ENCODE measurements at regions not wholly inside any gene's neighbourhood (a gene's known extent, or its start where the extent isn't known, plus 50 kb on each side); places are given as distances from the start of the nearest gene placed in this dataset.

DNA sequence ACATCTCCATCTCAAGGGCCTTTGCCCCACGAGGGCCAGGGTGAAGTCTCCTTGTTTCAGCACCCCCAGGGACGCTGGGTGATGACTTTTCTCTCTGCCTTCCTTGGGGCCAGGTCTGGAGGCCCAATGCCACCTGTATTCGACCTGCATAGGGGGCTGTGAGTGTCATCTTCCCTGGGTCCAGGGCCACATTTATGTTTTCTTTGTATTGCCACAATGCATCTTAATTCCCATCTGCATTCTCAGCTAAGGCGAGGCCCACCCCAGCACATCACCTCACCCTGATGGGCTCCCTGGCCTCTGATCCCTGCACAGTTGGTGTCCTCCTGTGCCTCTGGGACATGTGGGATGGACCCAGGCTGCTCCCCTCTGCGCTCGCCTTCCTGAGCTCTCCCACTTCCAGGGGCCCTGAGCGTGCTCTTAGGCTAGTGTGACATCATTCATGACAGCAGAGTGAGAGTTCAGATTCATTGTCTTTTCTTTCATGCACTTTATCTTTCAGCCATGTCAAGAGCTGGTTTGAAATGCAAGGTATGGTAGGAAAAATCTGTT lies 122.0 kb upstream of the COPS8 start:
- peaks cover 20% of the 10 kb centered on the region for H3K4me1 ChIP-seq (ENCODE audit: control insufficient read depth, low read depth, low read length)
- H3K27me3 ChIP-seq (ENCODE audit: control insufficient read depth, insufficient read depth, low read length) = peaks cover 3% of the 10 kb centered on the region
- H3K9me3 ChIP-seq (ENCODE audit: control insufficient read depth, low read depth, low read length) = no peaks in the 10 kb centered on the region

DNA sequence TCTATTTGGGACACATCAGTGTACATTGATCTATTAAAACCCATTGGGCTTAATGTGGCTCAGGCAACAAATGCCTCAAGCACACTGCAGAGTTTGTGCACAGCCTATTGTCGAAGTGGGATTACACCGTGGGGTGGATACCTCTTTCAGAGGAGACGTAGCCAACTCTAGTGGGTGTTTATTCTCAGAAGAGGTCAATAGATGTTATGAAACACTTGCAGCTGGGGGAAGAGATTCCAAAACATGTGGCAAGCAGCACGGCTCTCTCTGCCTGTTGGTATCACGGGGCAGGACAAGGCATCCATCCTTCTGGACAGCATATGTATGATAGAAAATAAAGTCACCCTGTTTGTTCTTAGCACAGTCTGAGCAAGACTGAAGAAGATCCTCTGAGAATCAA lies 121.4 kb upstream of the COPS8 start:
- Histone ChIP-seq H3K27ac (ENCODE audit: low read length) (no peak overlapping the region), H3K4me1 (ENCODE audit: control insufficient read depth, low read depth, low read length) (peaks cover 20% of the 10 kb centered on the region), H3K9ac (ENCODE audit: low read length) (no peak overlapping the region)

More for the DNA sequence above, 122.0 kb upstream of the COPS8 start:
- Histone ChIP-seq H3K27ac (ENCODE audit: low read length) (no peak overlapping the region), H3K4me3 (ENCODE audit: low read length) (no peak overlapping the region), H3K9ac (ENCODE audit: low read length) (no peak overlapping the region), H3K36me3 (ENCODE audit: control insufficient read depth, low read depth, low read length) (no peaks in the 10 kb centered on the region)

DNA sequence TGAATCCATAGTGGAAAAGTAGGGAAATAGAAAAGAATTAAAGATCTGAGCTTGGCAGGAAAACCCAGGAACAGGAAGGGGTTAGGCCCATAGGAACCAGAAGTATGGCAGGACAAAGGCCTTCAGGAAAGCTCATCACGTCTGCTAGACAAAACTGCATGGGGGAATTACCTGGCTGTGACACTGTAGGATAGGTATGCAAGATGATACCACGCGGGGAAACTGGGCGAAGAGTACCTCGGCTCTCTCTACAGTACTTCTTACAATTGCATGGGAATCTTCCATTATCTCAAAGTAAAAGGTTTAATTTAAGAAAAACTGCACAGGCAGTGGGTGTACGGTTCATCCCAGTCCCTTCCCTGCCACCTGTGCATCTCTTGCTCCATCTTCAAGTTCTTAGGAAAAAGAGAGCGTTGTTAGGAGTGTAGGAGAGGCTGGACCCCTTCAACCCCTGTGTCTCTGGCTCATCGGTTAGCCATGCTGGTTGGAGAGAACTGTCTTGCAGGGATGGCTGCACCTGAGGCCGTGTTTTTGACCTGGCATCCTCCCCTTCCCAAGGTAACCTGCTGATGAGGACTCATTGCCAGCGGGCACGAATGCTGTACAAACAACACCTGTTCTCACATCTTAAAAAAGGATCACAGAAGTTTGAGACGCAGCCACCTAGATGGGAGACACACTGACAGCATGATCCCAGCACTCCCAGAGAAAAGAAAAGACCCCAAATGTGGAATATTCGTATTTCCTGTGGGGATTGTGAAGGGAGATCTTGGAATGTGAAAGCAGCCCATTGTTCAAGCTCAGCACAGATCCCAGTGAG lies 120.5 kb upstream of the COPS8 start:
- Histone ChIP-seq H3K9me3 (ENCODE audit: control insufficient read depth, low read depth, low read length) (no peaks in the 10 kb centered on the region), H3K36me3 (ENCODE audit: control insufficient read depth, low read depth, low read length) (no peaks in the 10 kb centered on the region), H3K4me3 (ENCODE audit: low read length) (no peak overlapping the region), H3K27me3 (ENCODE audit: control insufficient read depth, insufficient read depth, low read length) (peaks cover 3% of the 10 kb centered on the region), H3K9ac (ENCODE audit: low read length) (no peak overlapping the region), H3K27ac (ENCODE audit: low read length) (no peak overlapping the region), H3K4me1 (ENCODE audit: control insufficient read depth, low read depth, low read length) (peaks cover 20% of the 10 kb centered on the region)

More for the DNA sequence above, 121.4 kb upstream of the COPS8 start:
- Histone ChIP-seq H3K36me3 (ENCODE audit: control insufficient read depth, low read depth, low read length) (no peaks in the 10 kb centered on the region), H3K27me3 (ENCODE audit: control insufficient read depth, insufficient read depth, low read length) (peaks cover 3% of the 10 kb centered on the region), H3K4me3 (ENCODE audit: low read length) (no peak overlapping the region), H3K9me3 (ENCODE audit: control insufficient read depth, low read depth, low read length) (no peaks in the 10 kb centered on the region)

DNA sequence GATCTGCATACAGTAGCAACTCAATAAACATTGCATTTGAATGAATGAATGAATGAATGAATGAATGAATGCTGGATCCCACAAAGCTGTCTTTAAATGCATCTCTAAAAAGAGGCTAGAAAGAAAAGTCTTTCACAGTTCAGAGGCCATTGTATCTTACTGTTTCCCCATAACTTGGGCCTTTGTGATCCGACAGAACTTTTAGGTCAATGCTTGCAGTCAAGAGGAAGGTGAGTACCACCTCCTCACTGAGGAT lies 119.9 kb upstream of the COPS8 start:
- Histone ChIP-seq H3K27ac (ENCODE audit: low read length) (no peak overlapping the region), H3K4me1 (ENCODE audit: control insufficient read depth, low read depth, low read length) (peaks cover 20% of the 10 kb centered on the region), H3K4me3 (ENCODE audit: low read length) (no peak overlapping the region), H3K27me3 (ENCODE audit: control insufficient read depth, insufficient read depth, low read length) (peaks cover 3% of the 10 kb centered on the region), H3K9ac (ENCODE audit: low read length) (no peak overlapping the region), H3K36me3 (ENCODE audit: control insufficient read depth, low read depth, low read length) (no peaks in the 10 kb centered on the region), H3K9me3 (ENCODE audit: control insufficient read depth, low read depth, low read length) (no peaks in the 10 kb centered on the region)

DNA sequence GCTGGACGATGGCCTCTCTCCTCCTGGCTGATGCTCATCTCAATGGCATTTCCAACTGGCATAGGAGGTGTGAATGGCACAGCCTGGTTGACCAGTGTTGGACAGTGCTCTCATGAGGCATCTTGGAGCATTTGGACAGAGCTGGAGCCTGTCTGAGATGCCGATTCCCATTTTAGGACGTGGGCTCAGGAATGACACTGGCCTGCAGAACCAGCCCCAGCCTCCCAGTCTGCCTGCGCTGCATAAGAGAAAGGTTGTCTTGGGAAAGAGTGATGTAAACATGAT lies 118.2 kb upstream of the COPS8 start:
- no peaks in the 10 kb centered on the region for H3K36me3 ChIP-seq (ENCODE audit: control insufficient read depth, low read depth, low read length)
- peaks cover 26% of the 10 kb centered on the region for H3K4me1 ChIP-seq (ENCODE audit: control insufficient read depth, low read depth, low read length)
- H3K9ac ChIP-seq (ENCODE audit: low read length) = no peak overlapping the region
- peaks cover 6% of the 10 kb centered on the region for H3K27me3 ChIP-seq (ENCODE audit: control insufficient read depth, insufficient read depth, low read length)
- H3K27ac ChIP-seq (ENCODE audit: low read length) = no peak overlapping the region
- H3K4me3 ChIP-seq (ENCODE audit: low read length) = no peak overlapping the region
- H3K9me3 ChIP-seq (ENCODE audit: control insufficient read depth, low read depth, low read length) = no peaks in the 10 kb centered on the region

DNA sequence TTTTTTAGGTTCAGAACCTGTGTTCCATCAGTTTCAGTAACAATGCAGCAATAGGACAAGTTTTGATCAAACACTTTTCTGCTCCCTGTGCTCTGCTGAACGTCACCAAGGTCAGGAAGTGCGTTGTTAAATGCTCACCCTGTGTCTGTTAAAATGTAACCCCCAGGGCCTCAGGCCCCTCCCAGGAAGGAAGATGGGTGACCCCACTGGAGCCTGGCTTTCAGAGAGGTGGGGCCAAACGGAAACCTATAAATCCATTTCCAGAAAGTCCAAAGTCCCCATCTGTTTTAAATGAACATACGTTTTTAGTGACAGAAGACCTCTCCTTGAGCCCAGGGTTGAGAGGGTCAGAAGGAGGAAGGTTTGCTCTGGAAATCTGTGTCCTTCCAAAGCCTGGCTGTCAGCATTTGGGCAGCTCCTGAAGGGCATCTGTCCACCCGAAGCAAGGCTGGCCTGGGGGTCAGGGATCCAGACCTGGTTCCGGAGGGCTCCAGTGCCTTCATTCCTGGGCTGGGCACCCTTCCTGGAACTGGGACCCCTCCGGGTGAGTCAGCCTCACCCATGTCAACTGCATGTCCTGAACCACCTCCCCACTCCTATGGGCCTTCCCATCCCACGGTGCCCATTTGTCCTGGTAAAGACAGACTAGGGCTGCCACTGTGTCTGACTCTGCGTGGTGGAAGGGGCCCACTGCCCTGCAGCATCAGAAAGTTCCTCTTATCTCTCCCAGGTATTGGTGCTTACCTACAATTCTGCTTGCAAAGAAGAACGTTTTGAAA lies 117.4 kb upstream of the COPS8 start:
- Histone ChIP-seq H3K27me3 (ENCODE audit: control insufficient read depth, insufficient read depth, low read length) (peaks cover 6% of the 10 kb centered on the region), H3K36me3 (ENCODE audit: control insufficient read depth, low read depth, low read length) (no peaks in the 10 kb centered on the region)

DNA sequence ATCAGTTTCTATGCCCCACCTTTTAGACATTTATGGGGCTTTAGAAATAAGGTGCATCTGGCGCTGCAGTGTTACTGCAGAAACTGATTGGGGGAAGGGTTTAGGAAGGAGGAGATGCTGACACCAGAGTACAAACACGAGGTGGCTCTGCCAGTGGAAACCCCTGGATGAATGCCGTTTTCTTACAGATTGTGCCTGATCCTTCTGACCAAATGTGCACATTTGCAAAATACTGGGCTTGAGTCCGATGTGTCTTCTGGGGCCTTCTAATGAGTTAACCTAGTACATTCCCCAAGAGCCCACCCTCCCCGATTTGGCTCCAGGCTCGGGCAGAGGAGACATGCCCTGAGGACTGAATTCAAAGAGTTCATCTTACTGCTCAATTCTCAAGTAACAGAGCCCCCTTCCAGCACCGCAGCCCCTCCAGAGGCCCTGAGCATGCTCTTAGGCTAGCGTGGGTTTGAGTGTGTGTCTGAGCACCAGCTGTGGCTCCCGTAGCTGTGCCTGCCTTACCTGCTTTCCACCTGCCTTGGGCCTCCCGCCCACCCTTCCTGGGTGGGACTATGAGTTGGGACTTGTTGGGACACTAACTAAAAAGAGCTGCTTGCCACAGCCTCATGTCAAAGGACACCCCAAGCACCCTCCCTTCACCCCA lies 116.7 kb upstream of the COPS8 start:
- peaks cover 6% of the 10 kb centered on the region for H3K27me3 ChIP-seq (ENCODE audit: control insufficient read depth, insufficient read depth, low read length)
- H3K9me3 ChIP-seq (ENCODE audit: control insufficient read depth, low read depth, low read length) = no peaks in the 10 kb centered on the region
- no peaks in the 10 kb centered on the region for H3K36me3 ChIP-seq (ENCODE audit: control insufficient read depth, low read depth, low read length)
- no peak overlapping the region for H3K27ac ChIP-seq (ENCODE audit: low read length)
- H3K4me1 ChIP-seq (ENCODE audit: control insufficient read depth, low read depth, low read length) = peaks cover 36% of the 10 kb centered on the region
- no peak overlapping the region for H3K9ac ChIP-seq (ENCODE audit: low read length)
- no peak overlapping the region for H3K4me3 ChIP-seq (ENCODE audit: low read length)

More for the DNA sequence above, 117.4 kb upstream of the COPS8 start:
- H3K4me3 ChIP-seq (ENCODE audit: low read length) = no peak overlapping the region
- H3K9me3 ChIP-seq (ENCODE audit: control insufficient read depth, low read depth, low read length) = no peaks in the 10 kb centered on the region
- H3K27ac ChIP-seq (ENCODE audit: low read length) = no peak overlapping the region
- no peak overlapping the region for H3K9ac ChIP-seq (ENCODE audit: low read length)
- H3K4me1 ChIP-seq (ENCODE audit: control insufficient read depth, low read depth, low read length) = peaks cover 33% of the 10 kb centered on the region

DNA sequence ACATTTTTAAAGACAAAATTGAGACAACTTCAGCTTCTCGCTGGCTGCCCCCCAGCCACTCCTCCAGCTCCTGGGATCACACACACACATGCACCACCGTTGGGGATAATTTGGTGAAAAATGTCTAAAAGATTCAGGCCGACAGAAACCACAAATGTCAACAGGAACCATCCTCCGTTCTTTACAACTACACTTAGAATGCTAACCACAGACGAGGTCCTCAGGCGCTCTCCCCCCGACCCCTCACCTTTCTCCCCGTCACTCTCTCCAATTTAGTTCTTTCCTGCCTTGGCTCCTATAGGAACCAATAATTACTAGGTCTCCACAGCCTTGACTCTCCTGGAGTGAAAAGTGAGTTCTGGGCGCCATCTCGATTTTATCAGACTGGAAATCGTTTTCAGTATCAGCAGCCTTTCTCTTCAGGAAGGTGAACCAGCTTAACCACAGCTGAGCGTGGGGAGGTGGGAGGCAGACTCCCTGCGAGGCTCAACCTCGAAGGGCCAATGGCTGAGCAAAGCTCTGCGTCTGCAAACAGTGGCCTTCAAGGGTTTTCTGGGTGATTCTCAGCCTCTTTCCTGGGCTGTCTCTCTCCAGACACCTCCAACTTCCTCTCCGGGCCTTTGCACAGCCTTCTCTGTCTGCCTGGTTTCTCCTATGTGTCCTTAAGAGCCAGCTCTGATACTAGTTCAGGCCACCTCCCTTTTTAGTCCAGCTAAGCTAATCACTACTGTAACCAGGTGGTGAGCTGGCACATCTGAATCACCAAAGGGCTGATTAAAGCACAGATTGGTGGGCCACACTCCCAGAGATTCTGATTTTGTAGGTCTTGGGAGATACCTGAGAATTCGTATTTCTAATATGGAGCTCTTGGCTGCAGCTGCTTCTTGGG lies 115.7 kb upstream of the COPS8 start:
- Histone ChIP-seq H3K4me3 (ENCODE audit: low read length) (no peak overlapping the region), H3K9ac (ENCODE audit: low read length) (no peak overlapping the region), H3K4me1 (ENCODE audit: control insufficient read depth, low read depth, low read length) (peaks cover 36% of the 10 kb centered on the region), H3K9me3 (ENCODE audit: control insufficient read depth, low read depth, low read length) (no peaks in the 10 kb centered on the region), H3K27me3 (ENCODE audit: control insufficient read depth, insufficient read depth, low read length) (peaks cover 3% of the 10 kb centered on the region), H3K27ac (ENCODE audit: low read length) (no peak overlapping the region), H3K36me3 (ENCODE audit: control insufficient read depth, low read depth, low read length) (no peaks in the 10 kb centered on the region)

DNA sequence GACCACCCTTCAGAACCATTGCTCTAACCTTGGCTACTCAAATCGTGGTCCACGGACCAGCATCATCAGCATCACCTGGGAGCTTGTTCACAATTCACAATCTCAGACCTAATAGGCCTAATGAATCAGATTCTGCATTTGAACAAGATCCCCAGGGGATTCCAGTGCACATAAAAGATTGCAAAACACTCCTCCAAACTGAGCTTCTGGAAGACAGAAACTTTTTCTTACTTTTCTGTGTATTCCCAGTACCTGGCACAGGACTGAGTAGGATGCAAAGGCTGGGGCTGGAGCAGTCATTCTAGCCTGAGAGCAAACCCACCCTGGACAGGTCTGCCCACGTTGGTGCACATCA lies 115.1 kb upstream of the COPS8 start:
- H3K27ac ChIP-seq (ENCODE audit: low read length) = no peak overlapping the region
- H3K9me3 ChIP-seq (ENCODE audit: control insufficient read depth, low read depth, low read length) = no peaks in the 10 kb centered on the region
- peaks cover 30% of the 10 kb centered on the region for H3K4me1 ChIP-seq (ENCODE audit: control insufficient read depth, low read depth, low read length)
- peaks cover 3% of the 10 kb centered on the region for H3K27me3 ChIP-seq (ENCODE audit: control insufficient read depth, insufficient read depth, low read length)
- no peak overlapping the region for H3K4me3 ChIP-seq (ENCODE audit: low read length)
- no peaks in the 10 kb centered on the region for H3K36me3 ChIP-seq (ENCODE audit: control insufficient read depth, low read depth, low read length)
- H3K9ac ChIP-seq (ENCODE audit: low read length) = no peak overlapping the region

DNA sequence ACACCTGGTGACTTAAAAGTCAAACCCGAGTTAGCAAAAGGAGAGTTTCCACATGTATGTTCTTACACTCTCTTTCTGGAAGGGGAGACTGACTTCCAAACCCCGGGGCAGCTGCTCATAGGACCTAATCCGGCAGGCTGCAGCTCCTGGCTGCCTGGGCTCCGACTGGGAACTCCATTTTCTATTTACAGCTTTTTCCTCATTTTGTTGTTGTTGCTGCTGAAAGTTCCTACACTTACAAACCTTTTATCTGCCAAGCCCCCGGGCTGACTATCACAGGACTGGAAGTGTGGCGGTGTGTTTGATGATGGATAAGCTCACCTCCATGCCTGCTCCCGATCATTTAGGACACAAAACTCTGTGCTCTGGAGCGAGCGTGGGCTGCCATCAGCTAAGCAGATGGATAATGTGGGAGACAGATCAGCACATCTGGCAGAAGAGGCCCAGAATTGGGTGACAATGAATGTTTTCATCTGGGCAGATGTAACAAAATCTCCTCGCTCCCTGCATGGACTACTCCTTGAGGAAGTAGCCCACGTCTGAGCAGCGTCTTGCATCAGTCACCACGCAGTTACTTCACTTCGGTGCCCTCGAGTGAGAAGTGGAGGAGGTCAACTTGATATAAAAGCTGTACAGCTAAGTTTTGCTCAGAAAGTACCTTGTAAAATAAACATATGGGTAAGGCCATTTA lies 114.4 kb upstream of the COPS8 start:
- Histone ChIP-seq H3K9ac (ENCODE audit: low read length) (no peak overlapping the region), H3K36me3 (ENCODE audit: control insufficient read depth, low read depth, low read length) (no peaks in the 10 kb centered on the region), H3K9me3 (ENCODE audit: control insufficient read depth, low read depth, low read length) (no peaks in the 10 kb centered on the region), H3K4me3 (ENCODE audit: low read length) (no peak overlapping the region), H3K4me1 (ENCODE audit: control insufficient read depth, low read depth, low read length) (peaks cover 23% of the 10 kb centered on the region), H3K27me3 (ENCODE audit: control insufficient read depth, insufficient read depth, low read length) (peaks cover 3% of the 10 kb centered on the region), H3K27ac (ENCODE audit: low read length) (no peak overlapping the region)
